ENCODE measurements at regions not wholly inside any gene's neighbourhood (a gene's known extent, or its start where the extent isn't known, plus 50 kb on each side); places are given as distances from the start of the nearest gene placed in this dataset.
"Not testable (repeated sequence)": the region's sequence is repeated elsewhere in the genome, so short reads cannot be mapped to it uniquely, and the experiment has no call there.

DNA sequence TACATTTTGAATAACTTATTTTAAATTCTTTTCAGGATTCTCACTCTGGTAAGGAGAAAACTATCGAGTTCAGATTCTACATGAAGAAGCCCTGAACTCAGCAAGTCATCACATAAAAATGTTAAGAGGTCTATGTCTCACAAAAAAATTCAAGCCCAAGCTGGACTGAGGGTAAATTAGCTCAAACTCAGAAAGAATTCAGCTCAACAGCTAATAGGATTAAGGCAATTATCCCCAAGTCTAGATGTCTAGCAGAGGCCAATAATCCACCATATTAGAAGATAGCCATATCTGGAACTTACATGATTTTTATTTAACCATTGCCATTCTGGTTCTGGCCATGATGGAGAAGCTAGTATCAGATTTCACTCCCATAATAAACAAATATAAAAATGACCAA, 909.7 kb downstream of the PLOD2 start:
- Histone ChIP-seq H3K9me3 (no peaks in the 10 kb centered on the region), H3K4me1 (replicated peaks) (no peaks in the 10 kb centered on the region), H3K27me3 (replicated peaks; ENCODE audit: insufficient read depth) (no peaks in the 10 kb centered on the region), H3K4me3 (no peak overlapping the region), H3K27ac (no peak overlapping the region), H3K36me3 (no peaks in the 10 kb centered on the region)
- no peak for TF ChIP-seq POLR2AphosphoS5 (IDR thresholded peaks at IDR 0.05)
- TF ChIP-seq, protein P1, sequence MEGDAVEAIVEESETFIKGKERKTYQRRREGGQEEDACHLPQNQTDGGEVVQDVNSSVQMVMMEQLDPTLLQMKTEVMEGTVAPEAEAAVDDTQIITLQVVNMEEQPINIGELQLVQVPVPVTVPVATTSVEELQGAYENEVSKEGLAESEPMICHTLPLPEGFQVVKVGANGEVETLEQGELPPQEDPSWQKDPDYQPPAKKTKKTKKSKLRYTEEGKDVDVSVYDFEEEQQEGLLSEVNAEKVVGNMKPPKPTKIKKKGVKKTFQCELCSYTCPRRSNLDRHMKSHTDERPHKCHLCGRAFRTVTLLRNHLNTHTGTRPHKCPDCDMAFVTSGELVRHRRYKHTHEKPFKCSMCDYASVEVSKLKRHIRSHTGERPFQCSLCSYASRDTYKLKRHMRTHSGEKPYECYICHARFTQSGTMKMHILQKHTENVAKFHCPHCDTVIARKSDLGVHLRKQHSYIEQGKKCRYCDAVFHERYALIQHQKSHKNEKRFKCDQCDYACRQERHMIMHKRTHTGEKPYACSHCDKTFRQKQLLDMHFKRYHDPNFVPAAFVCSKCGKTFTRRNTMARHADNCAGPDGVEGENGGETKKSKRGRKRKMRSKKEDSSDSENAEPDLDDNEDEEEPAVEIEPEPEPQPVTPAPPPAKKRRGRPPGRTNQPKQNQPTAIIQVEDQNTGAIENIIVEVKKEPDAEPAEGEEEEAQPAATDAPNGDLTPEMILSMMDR (IDR thresholded peaks at IDR 0.05) = no peak
- TF ChIP-seq POLR2A (IDR thresholded peaks at IDR 0.05) = no peak
- intact Hi-C loops (cut with DNase I) = no loop called here
- DNase-seq (ENCODE audit: low spot score) = no peak
- WGBS = 76% methylated on average over 1 of the region's 1 CpG

DNA sequence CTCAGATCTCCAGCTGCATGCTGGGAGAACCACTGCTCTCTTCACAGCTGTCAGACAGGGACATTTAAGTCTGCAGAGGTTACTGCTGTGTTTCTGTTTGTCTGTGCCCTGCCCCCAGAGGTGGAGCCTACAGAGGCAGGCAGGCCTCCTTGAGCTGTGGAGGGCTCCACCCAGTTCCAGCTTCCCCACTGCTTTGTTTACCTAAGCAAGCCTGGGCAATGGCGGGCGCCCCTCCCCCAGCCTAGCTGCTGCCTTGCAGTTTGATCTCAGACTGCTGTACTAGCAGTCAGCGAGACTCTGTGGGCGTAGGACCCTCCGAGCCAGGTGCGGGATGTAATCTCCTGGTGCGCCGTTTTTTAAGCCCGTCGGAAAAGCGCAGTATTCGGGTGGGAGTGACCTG, 903.0 kb downstream of the PLOD2 start:
- H3K27me3 ChIP-seq (replicated peaks; ENCODE audit: insufficient read depth); H3K4me3 ChIP-seq; H3K36me3 ChIP-seq; H3K4me1 ChIP-seq (replicated peaks); intact Hi-C loops (cut with DNase I); H3K9me3 ChIP-seq; H3K27ac ChIP-seq; DNase-seq (ENCODE audit: low spot score): not testable (repeated sequence)
- WGBS = 90% methylated on average over 12 of the region's 12 CpGs

DNA sequence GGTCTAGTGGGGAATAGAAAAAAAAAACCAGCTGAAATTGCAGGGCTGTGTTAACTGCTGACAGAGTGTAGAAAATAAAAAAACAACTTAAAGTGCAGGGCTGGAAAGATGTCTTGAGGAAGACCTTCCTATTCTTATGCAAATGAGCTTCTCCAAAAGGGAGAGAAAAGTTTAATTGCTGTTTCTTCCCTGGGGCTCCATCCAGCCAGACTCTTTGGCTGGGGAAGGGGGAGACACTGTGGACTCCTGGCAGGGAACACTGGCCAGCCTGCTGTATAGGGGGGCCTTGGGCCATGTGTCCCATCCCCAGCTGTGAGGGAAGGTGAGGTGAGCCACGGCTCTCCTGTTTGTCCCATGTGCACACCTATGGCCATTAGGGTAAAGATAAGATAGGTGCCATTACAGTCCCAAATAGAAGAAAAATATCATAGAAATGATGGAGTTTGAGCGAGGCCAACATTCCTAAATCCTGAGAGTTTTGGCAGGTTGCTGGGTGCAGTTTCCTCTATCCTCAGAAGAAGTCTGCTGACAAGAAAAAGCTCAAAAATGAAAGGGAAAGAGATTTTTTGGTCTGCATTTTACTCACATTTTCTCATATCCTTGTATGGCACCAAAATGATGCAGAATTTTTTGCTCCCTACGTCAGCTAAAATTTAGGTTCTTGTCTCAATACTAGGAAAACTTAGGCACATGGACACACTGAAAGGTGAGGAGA, 901.7 kb downstream of the PLOD2 start:
- 86% methylated on average over 3 of the region's 3 CpGs for WGBS
- Histone ChIP-seq H3K27ac (no peak overlapping the region), H3K9me3 (no peaks in the 10 kb centered on the region), H3K27me3 (replicated peaks; ENCODE audit: insufficient read depth) (no peaks in the 10 kb centered on the region), H3K4me1 (replicated peaks) (no peaks in the 10 kb centered on the region), H3K36me3 (no peaks in the 10 kb centered on the region), H3K4me3 (no peak overlapping the region)
- no peak for DNase-seq (ENCODE audit: low spot score)
- TF ChIP-seq, protein P1 (IDR thresholded peaks at IDR 0.05) = no peak
- TF ChIP-seq POLR2A (IDR thresholded peaks at IDR 0.05) = no peak
- no peak for TF ChIP-seq POLR2AphosphoS5 (IDR thresholded peaks at IDR 0.05)
- intact Hi-C loops (cut with DNase I) = no loop called here

DNA sequence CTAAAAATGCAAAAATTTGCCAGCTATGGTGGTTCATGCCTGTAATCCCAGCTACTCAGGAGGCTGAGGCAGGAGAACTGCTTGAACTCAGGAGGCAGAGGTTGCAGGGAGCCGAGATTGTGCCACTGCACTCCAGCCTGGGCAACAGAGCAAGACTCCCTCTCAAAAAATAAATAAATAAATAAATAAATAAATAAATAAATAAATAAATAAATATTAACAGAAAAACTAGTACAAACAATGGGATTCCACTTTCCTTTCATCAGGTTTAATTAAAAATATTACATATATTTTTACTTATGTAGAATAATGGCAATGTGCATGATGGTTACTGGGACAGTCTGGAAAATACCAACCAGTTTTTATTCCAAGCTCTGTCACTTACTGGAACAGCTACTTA, 897.5 kb downstream of the PLOD2 start:
- DNase-seq (ENCODE audit: low spot score); intact Hi-C loops (cut with DNase I); H3K27ac ChIP-seq; H3K9me3 ChIP-seq; H3K4me1 ChIP-seq (replicated peaks); H3K27me3 ChIP-seq (replicated peaks; ENCODE audit: insufficient read depth); H3K4me3 ChIP-seq; H3K36me3 ChIP-seq: not testable (repeated sequence)
- WGBS = 92% methylated on average over 1 of the region's 1 CpG

DNA sequence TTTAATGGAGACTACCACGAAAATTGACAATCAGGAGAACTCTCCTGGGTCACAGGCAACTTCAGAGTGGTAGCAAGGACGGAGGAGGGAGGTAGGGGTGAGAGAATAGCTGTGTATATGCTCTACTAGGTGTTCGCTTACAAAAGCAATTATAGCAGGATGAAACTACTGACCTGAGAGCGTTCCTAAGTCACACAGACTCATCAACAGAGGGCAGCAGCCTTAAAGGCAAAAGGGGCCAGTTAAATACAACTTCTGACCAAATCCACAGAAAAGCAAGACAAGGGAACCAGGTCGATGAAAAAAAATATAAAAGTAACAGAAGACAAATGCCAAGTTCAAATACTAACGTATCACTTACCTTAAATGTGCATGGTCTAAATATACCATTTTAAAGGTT, 894.6 kb downstream of the PLOD2 start:
- TF ChIP-seq, protein P1 (IDR thresholded peaks at IDR 0.05) = no peak
- TF ChIP-seq POLR2A (IDR thresholded peaks at IDR 0.05) (no peak), POLR2AphosphoS5 (IDR thresholded peaks at IDR 0.05) (no peak)
- Histone ChIP-seq H3K27me3 (replicated peaks; ENCODE audit: insufficient read depth) (no peaks in the 10 kb centered on the region), H3K36me3 (no peaks in the 10 kb centered on the region), H3K4me3 (no peak overlapping the region), H3K4me1 (replicated peaks) (no peaks in the 10 kb centered on the region), H3K27ac (no peak overlapping the region), H3K9me3 (no peaks in the 10 kb centered on the region)
- intact Hi-C loops (cut with DNase I) = no loop called here
- WGBS = 77% methylated on average over 6 of the region's 6 CpGs
- no peak for DNase-seq (ENCODE audit: low spot score)

DNA sequence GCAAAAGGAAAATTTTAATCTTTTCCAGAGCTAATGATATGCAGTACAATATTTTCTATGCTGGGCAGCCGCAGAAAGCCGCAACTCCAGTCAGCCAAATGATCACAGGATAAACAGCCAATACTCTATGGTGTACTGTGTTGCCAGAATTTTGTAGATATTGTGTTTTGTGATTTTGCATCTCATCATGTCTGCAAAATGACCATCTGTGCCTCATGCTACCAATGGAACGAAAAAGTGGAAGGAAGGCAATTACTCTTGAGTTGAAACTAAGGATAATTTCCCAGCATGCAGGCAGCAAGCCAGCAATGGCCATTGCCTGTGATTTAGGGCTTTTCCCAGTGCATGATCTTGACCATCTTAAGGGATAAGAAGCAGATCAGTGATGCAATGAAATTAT, 891.9 kb downstream of the PLOD2 start:
- DNase-seq (ENCODE audit: low spot score) = no peak
- Histone ChIP-seq H3K4me3 (no peak overlapping the region), H3K27ac (no peak overlapping the region), H3K36me3 (no peaks in the 10 kb centered on the region), H3K9me3 (no peaks in the 10 kb centered on the region), H3K4me1 (replicated peaks) (no peaks in the 10 kb centered on the region), H3K27me3 (replicated peaks; ENCODE audit: insufficient read depth) (no peaks in the 10 kb centered on the region)
- TF ChIP-seq, protein P1 (IDR thresholded peaks at IDR 0.05) = no peak
- TF ChIP-seq POLR2A (IDR thresholded peaks at IDR 0.05) (no peak), POLR2AphosphoS5 (IDR thresholded peaks at IDR 0.05) (no peak)
- 95% methylated on average over 3 of the region's 3 CpGs for WGBS
- intact Hi-C loops (cut with DNase I) = no loop called here
